HAP-1 (cell line): ENCODE measurements at regions not wholly inside any gene's neighbourhood (a gene's known extent, or its start where the extent isn't known, plus 50 kb on each side); places are given as distances from the start of the nearest gene placed in this dataset.
A peak's percentile ranks its signal among the peaks of the same experiment; 100 is the strongest.

ENCODE experiments used
- DNase-seq, 2 experiments: peaks; one replicate each; pipeline ENCODE4 v3.0.0-alpha.2; 2016 to 2020; ENCODE audit warnings: low spot score in 2 of 2
- H3K27me3 ChIP-seq: fragments of 250-450 bp; sonication (Bioruptor Pico); 2 replicates; pipeline ENCODE4 v1.5.1; 2020; ENCODE audit warnings: low read depth, mild to moderate bottlenecking, moderate library complexity
- H3K36me3 ChIP-seq: fragments of 250-450 bp; sonication (Bioruptor Pico); replicated peaks from 2 replicates; pipeline ENCODE4 v1.5.1; 2020; ENCODE audit warnings: mild to moderate bottlenecking
- H3K4me1 ChIP-seq: fragments of 250-450 bp; sonication (Bioruptor Pico); 2 replicates; pipeline ENCODE4 v1.5.1; 2020; ENCODE audit warnings: mild to moderate bottlenecking
- H3K4me3 ChIP-seq: fragments of 250-450 bp; sonication (Bioruptor Pico); 2 replicates; pipeline ENCODE4 v1.5.1; 2020; ENCODE audit warnings: mild to moderate bottlenecking, moderate library complexity
- H3K9me3 ChIP-seq: fragments of 250-450 bp; sonication (Bioruptor Pico); 2 replicates; pipeline ENCODE4 v1.5.1; 2020; ENCODE audit warnings: mild to moderate bottlenecking, moderate library complexity
- in situ Hi-C: fragments of 300-500 bp; cut with MboI; formaldehyde crosslinking; loops from 3 replicates; pipeline ENCODE4 v1.14.3; 2020; ENCODE audit warnings: low sequenced_read_pairs, inconsistent platforms, mixed read lengths

DNA sequence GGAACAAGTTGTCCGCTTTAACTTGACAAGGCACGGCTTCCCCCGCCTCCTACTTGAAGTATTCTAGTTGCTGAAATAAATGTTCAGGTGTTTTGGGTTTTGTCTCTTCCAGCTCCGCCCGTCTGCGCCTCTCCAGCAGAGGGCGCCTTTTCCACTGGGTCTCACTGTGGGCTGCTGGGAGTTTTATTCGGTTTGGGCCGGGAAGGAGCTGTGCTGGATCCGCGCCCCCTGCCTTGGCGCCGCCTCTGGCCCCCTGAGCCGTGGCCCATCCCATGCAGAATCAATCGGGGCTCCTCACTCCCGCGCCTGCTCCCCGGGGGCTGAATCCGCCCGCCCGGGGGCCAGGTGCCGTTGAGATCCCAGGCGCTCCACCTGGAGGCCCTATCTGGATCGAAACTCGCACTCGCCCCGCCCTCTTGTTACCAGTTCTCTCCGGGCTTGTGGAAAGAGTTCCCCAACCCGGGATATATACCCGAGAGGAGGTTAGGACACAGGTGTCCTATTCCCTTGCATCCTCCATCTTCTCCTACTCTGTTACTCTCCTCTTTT is 51.0 kb upstream of the TCF21 start:
- Histone ChIP-seq H3K4me1 (no peaks in the 10 kb centered on the region), H3K4me3 (peak overlapping the region; percentile 46), H3K9me3 (no peaks in the 10 kb centered on the region), H3K27me3 (peaks cover 4% of the 10 kb centered on the region; the same call in 1 of the 2 replicates), H3K36me3 (no peaks in the 10 kb centered on the region)
- in situ Hi-C loops: no loop called here
- peak; percentile 43 to 83 for DNase-seq
